CD4-positive, alpha-beta T cell (primary cell): ENCODE measurements at regions not wholly inside any gene's neighbourhood (a gene's known extent, or its start where the extent isn't known, plus 50 kb on each side); places are given as distances from the start of the nearest gene placed in this dataset.

Experiments used
- ATAC-seq: fragments of 200-7000 bp; cut with Tn5 transposase; one replicate; pipeline ENCODE4 v1.10.0; 2022; ENCODE audit warnings: mild to moderate bottlenecking; ENCODE audit not compliant: poor library complexity
- CTCF ChIA-PET: fragments of 350-600 bp; sonication (Branson Sonifier 250); formaldehyde crosslinking; loops from one replicate; lab custom pipeline; 2021; ENCODE audit warnings: antibody characterized with exemption, inconsistent platforms; lab: Charles Lee
- POLR2A ChIA-PET: fragments of 350-600 bp; sonication (Branson Sonifier 250); formaldehyde crosslinking; loops from one replicate; lab custom pipeline; 2021; ENCODE audit warnings: antibody characterized with exemption, inconsistent platforms; lab: Charles Lee
- DNase-seq, 14 experiments: peaks; one replicate each; pipeline ENCODE4 v3.0.0-alpha.2; 2013 to 2020; ENCODE audit warnings: mixed read lengths in 2 of 14
- H3K27ac ChIP-seq, 2 donors: one replicate each; pipeline versions ENCODE4 v1.5.1 to v1.7.0; 2013; ENCODE audit warnings: low read length in 2 of 2, low read depth in 1 of 2, mild to moderate bottlenecking in 1 of 2
- H3K27me3 ChIP-seq, 2 experiments: 1 replicate in 1 of 2; 2 replicates in 1 of 2; pipeline versions ENCODE4 v1.6.1 to v1.7.0; 2013; ENCODE audit warnings: low read length in 2 of 2, control low read depth in 1 of 2, mild to moderate bottlenecking in 1 of 2, moderate library complexity in 1 of 2; ENCODE audit not compliant: insufficient read depth in 2 of 2, control insufficient read depth in 1 of 2
- H3K36me3 ChIP-seq: one replicate; pipeline ENCODE4 v1.6.1; 2013; ENCODE audit warnings: low read length, control low read depth; ENCODE audit not compliant: insufficient read depth
- H3K4me1 ChIP-seq: one replicate; pipeline ENCODE4 v1.6.1; 2013; ENCODE audit warnings: low read length, control low read depth; ENCODE audit not compliant: insufficient read depth
- H3K4me3 ChIP-seq: one replicate; pipeline ENCODE4 v1.5.1; 2013; ENCODE audit warnings: mild to moderate bottlenecking, low read length, moderate library complexity
- H3K9me3 ChIP-seq, 2 experiments: 1 replicate in 1 of 2; 2 replicates in 1 of 2; pipeline versions ENCODE4 v1.6.1 to v1.7.0; 2013; ENCODE audit warnings: low read length in 2 of 2, mild to moderate bottlenecking in 2 of 2, control low read depth in 1 of 2, moderate library complexity in 1 of 2; ENCODE audit not compliant: control insufficient read depth in 1 of 2, insufficient read depth in 1 of 2
- H3K27ac Mint-ChIP-seq: one replicate; pipeline ENCODE4 v1.8.0; 2020; ENCODE audit warnings: mixed read lengths
- H3K27me3 Mint-ChIP-seq: one replicate; pipeline ENCODE4 v1.8.0; 2021; ENCODE audit warnings: mixed read lengths
- H3K36me3 Mint-ChIP-seq: one replicate; pipeline ENCODE4 v1.8.0; 2021; ENCODE audit warnings: low read depth, mixed read lengths
- H3K4me1 Mint-ChIP-seq: one replicate; pipeline ENCODE4 v1.8.0; 2021; ENCODE audit warnings: low read depth, mixed read lengths
- H3K4me3 Mint-ChIP-seq: one replicate; pipeline ENCODE4 v1.8.0; 2020; ENCODE audit warnings: mild to moderate bottlenecking, mixed read lengths
- H3K9me3 Mint-ChIP-seq: one replicate; pipeline ENCODE4 v1.8.0; 2020; ENCODE audit warnings: mixed read lengths
- intact Hi-C, 2 experiments: fragments of 100-400 bp; cut with DNase I in 1 of 2; cut with micrococcal nuclease in 1 of 2; formaldehyde crosslinking; loops; one replicate each; pipeline versions ENCODE4 v1.15.1 to v1.9.0; 2023 to 2025; cut with DNase I, micrococcal nuclease
- TF ChIP-seq, protein P1 (sequence below): fragments of 200-600 bp; IDR thresholded peaks from one replicate; pipeline ENCODE4 v1.8.0; 2022; ENCODE audit warnings: antibody characterized with exemption, mild to moderate bottlenecking

GRCh38 chr1:229190057-229190575, 80.8 kb upstream of the RAB4A start:
- no peaks in the 10 kb centered on the region for H3K27me3 ChIP-seq
- H3K9me3 ChIP-seq, result no peaks in the 10 kb centered on the region
- H3K4me1 ChIP-seq, result peaks cover 10% of the 10 kb centered on the region
- H3K4me1 Mint-ChIP-seq, result no peaks in the 10 kb centered on the region
- TF ChIP-seq, protein P1, sequence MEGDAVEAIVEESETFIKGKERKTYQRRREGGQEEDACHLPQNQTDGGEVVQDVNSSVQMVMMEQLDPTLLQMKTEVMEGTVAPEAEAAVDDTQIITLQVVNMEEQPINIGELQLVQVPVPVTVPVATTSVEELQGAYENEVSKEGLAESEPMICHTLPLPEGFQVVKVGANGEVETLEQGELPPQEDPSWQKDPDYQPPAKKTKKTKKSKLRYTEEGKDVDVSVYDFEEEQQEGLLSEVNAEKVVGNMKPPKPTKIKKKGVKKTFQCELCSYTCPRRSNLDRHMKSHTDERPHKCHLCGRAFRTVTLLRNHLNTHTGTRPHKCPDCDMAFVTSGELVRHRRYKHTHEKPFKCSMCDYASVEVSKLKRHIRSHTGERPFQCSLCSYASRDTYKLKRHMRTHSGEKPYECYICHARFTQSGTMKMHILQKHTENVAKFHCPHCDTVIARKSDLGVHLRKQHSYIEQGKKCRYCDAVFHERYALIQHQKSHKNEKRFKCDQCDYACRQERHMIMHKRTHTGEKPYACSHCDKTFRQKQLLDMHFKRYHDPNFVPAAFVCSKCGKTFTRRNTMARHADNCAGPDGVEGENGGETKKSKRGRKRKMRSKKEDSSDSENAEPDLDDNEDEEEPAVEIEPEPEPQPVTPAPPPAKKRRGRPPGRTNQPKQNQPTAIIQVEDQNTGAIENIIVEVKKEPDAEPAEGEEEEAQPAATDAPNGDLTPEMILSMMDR, result no peak
- CTCF ChIA-PET, result no interaction called here
- no peaks in the 10 kb centered on the region for H3K9me3 Mint-ChIP-seq
- H3K27ac ChIP-seq, result no peak overlapping the region
- DNase-seq, result no peak
- no peak for ATAC-seq
- H3K4me3 ChIP-seq, result no peak overlapping the region
- POLR2A ChIA-PET, result no interaction called here
- H3K27me3 Mint-ChIP-seq, result no peaks in the 10 kb centered on the region
- H3K36me3 ChIP-seq, result no peaks in the 10 kb centered on the region
- H3K27ac Mint-ChIP-seq, result no peak overlapping the region
- H3K36me3 Mint-ChIP-seq, result no peaks in the 10 kb centered on the region
- H3K4me3 Mint-ChIP-seq, result no peak overlapping the region
- intact Hi-C loops, result no loop called here

DNA sequence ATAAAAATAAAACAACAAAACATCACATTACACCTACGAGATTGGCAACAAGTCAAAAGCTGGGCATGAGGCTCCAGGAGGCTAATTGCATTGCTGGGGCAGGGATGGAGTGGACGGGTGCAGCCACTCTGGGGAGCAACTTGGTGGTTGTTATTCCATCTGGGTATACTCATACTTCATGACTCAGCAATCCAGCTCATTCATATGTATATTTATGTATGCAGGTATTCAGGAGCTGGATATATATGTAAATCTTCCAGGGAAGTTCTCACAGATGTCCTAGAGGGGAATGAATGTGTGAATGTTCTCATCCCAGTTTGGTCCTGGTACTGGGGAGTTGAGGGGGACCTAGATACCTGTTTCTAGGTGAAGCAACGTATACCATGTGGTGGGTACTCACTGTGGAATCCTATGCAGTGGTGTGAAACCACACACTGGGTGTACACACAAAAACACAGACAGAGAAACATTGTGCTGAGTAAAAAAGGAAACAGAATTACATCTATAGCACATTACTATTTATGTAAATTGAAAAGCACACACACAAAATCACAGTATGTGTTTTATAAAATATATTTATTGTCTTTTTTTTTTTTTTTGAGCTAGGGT, 79.7 kb upstream of the RAB4A start:
- no peaks in the 10 kb centered on the region for H3K9me3 Mint-ChIP-seq
- Histone ChIP-seq H3K36me3 (no peaks in the 10 kb centered on the region), H3K4me1 (peaks cover 9% of the 10 kb centered on the region), H3K4me3 (no peak overlapping the region), H3K9me3 (no peaks in the 10 kb centered on the region), H3K27ac (no peak overlapping the region), H3K27me3 (no peaks in the 10 kb centered on the region)
- H3K27ac Mint-ChIP-seq, result no peak overlapping the region
- CTCF ChIA-PET, result no interaction called here
- ATAC-seq (no peak), DNase-seq (no peak)
- no peaks in the 10 kb centered on the region for H3K27me3 Mint-ChIP-seq
- H3K36me3 Mint-ChIP-seq, result no peaks in the 10 kb centered on the region
- no peak overlapping the region for H3K4me3 Mint-ChIP-seq
- TF ChIP-seq, protein P1, result no peak
- intact Hi-C loops, result no loop called here
- no peaks in the 10 kb centered on the region for H3K4me1 Mint-ChIP-seq
- POLR2A ChIA-PET, result no interaction called here

DNA sequence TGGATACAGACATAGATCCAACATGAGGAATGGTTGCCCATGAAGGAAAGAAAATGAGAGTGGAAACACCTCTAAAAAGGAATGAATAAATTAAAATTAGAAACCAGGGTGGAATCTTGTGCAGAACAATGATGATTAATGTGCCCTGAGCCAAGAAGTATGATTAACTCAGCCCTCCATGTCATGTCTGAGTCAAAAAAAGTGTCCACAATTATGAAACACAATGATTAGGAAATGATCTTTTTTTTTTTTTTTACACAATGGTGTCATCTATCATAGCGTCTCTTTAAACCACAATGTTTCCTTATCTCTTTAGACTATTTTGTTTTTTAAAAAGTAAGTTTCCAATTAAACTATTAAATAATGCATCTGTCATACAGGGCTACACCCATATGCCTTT, 78.9 kb upstream of the RAB4A start:
- ChIA-PET POLR2A (no interaction called here), CTCF (no interaction called here)
- Mint-ChIP-seq H3K9me3 (no peaks in the 10 kb centered on the region), H3K36me3 (no peaks in the 10 kb centered on the region), H3K27ac (no peak overlapping the region), H3K27me3 (no peaks in the 10 kb centered on the region), H3K4me1 (no peaks in the 10 kb centered on the region), H3K4me3 (no peak overlapping the region)
- TF ChIP-seq, protein P1, result no peak
- peak in 3 of 14 experiments; percentile 29 to 49 (median 39) for DNase-seq
- Histone ChIP-seq H3K27ac (no peak overlapping the region), H3K27me3 (no peaks in the 10 kb centered on the region), H3K9me3 (no peaks in the 10 kb centered on the region), H3K4me3 (no peak overlapping the region), H3K4me1 (peaks cover 3% of the 10 kb centered on the region), H3K36me3 (no peaks in the 10 kb centered on the region)
- intact Hi-C loops, result no loop called here
- no peak for ATAC-seq
